B cell (primary cell): ENCODE measurements at regions not wholly inside any gene's neighbourhood (a gene's known extent, or its start where the extent isn't known, plus 50 kb on each side); places are given as distances from the start of the nearest gene placed in this dataset.

ENCODE experiments used
- EZH2 ChIP-seq: IDR thresholded peaks from 2 replicates; pipeline ENCODE4 v1.6.1; 2012; ENCODE audit warnings: borderline replicate concordance, low read depth, mild to moderate bottlenecking, moderate library complexity, low read length; ENCODE audit not compliant: insufficient read depth, poor library complexity, severe bottlenecking
- TF ChIP-seq, protein P1 (sequence below): fragments of 200-600 bp; IDR thresholded peaks from one replicate; pipeline ENCODE4 v1.8.0; 2022; ENCODE audit warnings: antibody characterized with exemption, mild to moderate bottlenecking

GRCh38 chr4:175106301-175106700, 188.1 kb downstream of the ADAM29 start:
- no peak for TF ChIP-seq EZH2
- TF ChIP-seq, protein P1, sequence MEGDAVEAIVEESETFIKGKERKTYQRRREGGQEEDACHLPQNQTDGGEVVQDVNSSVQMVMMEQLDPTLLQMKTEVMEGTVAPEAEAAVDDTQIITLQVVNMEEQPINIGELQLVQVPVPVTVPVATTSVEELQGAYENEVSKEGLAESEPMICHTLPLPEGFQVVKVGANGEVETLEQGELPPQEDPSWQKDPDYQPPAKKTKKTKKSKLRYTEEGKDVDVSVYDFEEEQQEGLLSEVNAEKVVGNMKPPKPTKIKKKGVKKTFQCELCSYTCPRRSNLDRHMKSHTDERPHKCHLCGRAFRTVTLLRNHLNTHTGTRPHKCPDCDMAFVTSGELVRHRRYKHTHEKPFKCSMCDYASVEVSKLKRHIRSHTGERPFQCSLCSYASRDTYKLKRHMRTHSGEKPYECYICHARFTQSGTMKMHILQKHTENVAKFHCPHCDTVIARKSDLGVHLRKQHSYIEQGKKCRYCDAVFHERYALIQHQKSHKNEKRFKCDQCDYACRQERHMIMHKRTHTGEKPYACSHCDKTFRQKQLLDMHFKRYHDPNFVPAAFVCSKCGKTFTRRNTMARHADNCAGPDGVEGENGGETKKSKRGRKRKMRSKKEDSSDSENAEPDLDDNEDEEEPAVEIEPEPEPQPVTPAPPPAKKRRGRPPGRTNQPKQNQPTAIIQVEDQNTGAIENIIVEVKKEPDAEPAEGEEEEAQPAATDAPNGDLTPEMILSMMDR = no peak
